ENCODE measurements at regions not wholly inside any gene's neighbourhood (a gene's known extent, or its start where the extent isn't known, plus 50 kb on each side); places are given as distances from the start of the nearest gene placed in this dataset.

GRCh38 chr4:125836597-125837195, 521.9 kb downstream of the FAT4 start:
- H3K36me3 ChIP-seq: no peaks in the 10 kb centered on the region
- in situ Hi-C loops (cut with MboI; ENCODE audit: low sequenced_read_pairs in 4 of 4): no loop called here
- no peak overlapping the region for H3K4me3 ChIP-seq
- DNase-seq (no peak), ATAC-seq (no peak)
- H3K9me3 ChIP-seq: no peaks in the 10 kb centered on the region
- intact Hi-C loops (cut with DNase I; ENCODE audit: low total_unique reads): no loop called here
- no peak overlapping the region for H3K27ac ChIP-seq
- H3K4me1 ChIP-seq: no peaks in the 10 kb centered on the region
- TF ChIP-seq POLR2A (IDR thresholded peaks at IDR 0.05): no peak
- TF ChIP-seq CTCF (IDR thresholded peaks at IDR 0.05 in 4 of 5, conservative IDR thresholded peaks at IDR 0.05 in 1 of 5): no peak
- H3K27me3 ChIP-seq: no peaks in the 10 kb centered on the region

GRCh38 chr4:125837493-125838201, 522.9 kb downstream of the FAT4 start:
- Histone ChIP-seq H3K27me3 (no peaks in the 10 kb centered on the region), H3K36me3 (no peaks in the 10 kb centered on the region), H3K9me3 (no peaks in the 10 kb centered on the region), H3K4me1 (no peaks in the 10 kb centered on the region), H3K4me3 (no peak overlapping the region), H3K27ac (no peak overlapping the region)
- in situ Hi-C loops (cut with MboI; ENCODE audit: low sequenced_read_pairs in 4 of 4) (no loop called here), intact Hi-C loops (cut with DNase I; ENCODE audit: low total_unique reads) (no loop called here)
- TF ChIP-seq CTCF (IDR thresholded peaks at IDR 0.05 in 4 of 5, conservative IDR thresholded peaks at IDR 0.05 in 1 of 5) (no peak), POLR2A (IDR thresholded peaks at IDR 0.05) (no peak)
- DNase-seq: no peak
- no peak for ATAC-seq

GRCh38 chr4:125838202-125838601, 523.4 kb downstream of the FAT4 start:
- H3K9me3 ChIP-seq: no peaks in the 10 kb centered on the region
- DNase-seq (no peak), ATAC-seq (no peak)
- H3K27ac ChIP-seq: no peak overlapping the region
- H3K4me1 ChIP-seq: no peaks in the 10 kb centered on the region
- no peak overlapping the region for H3K4me3 ChIP-seq
- H3K27me3 ChIP-seq: no peaks in the 10 kb centered on the region
- no peak for TF ChIP-seq POLR2A (IDR thresholded peaks at IDR 0.05)
- TF ChIP-seq CTCF (IDR thresholded peaks at IDR 0.05 in 4 of 5, conservative IDR thresholded peaks at IDR 0.05 in 1 of 5): no peak
- intact Hi-C loops (cut with DNase I; ENCODE audit: low total_unique reads) (no loop called here), in situ Hi-C loops (cut with MboI; ENCODE audit: low sequenced_read_pairs in 4 of 4) (no loop called here)
- no peaks in the 10 kb centered on the region for H3K36me3 ChIP-seq

- intact Hi-C loops (cut with DNase I; ENCODE audit: low total_unique reads): no loop called here
- no peak for TF ChIP-seq CTCF (IDR thresholded peaks at IDR 0.05 in 4 of 5, conservative IDR thresholded peaks at IDR 0.05 in 1 of 5)
- TF ChIP-seq POLR2A (IDR thresholded peaks at IDR 0.05): no peak
Measured at GRCh38 chr4:125838924-125839323, 524.2 kb downstream of the FAT4 start.

More at GRCh38 chr4:125838924-125839323, 524.2 kb downstream of the FAT4 start:
- Histone ChIP-seq H3K27ac (no peak overlapping the region), H3K4me1 (no peaks in the 10 kb centered on the region), H3K27me3 (no peaks in the 10 kb centered on the region), H3K4me3 (no peak overlapping the region), H3K36me3 (no peaks in the 10 kb centered on the region), H3K9me3 (no peaks in the 10 kb centered on the region)
- no peak for DNase-seq
- no peak for ATAC-seq
- in situ Hi-C loops (cut with MboI; ENCODE audit: low sequenced_read_pairs in 4 of 4): no loop called here
